ENCODE measurements at regions not wholly inside any gene's neighbourhood (a gene's known extent, or its start where the extent isn't known, plus 50 kb on each side); places are given as distances from the start of the nearest gene placed in this dataset.

- no peak for DNase-seq (ENCODE audit: low read depth in 2 of 2)
Measured at GRCh38 chrX:109928596-109929335, 74.1 kb upstream of the TMEM164 start.

GRCh38 chrX:109931677-109932076 lies 71.2 kb upstream of the TMEM164 start:
- DNase-seq (ENCODE audit: low read depth in 2 of 2): no peak

GRCh38 chrX:109934434-109934833 lies 68.5 kb upstream of the TMEM164 start:
- no peak for DNase-seq (ENCODE audit: low read depth in 2 of 2)

GRCh38 chrX:109934935-109935334 lies 68.0 kb upstream of the TMEM164 start:
- DNase-seq (ENCODE audit: low read depth in 2 of 2): no peak

- no peak for DNase-seq (ENCODE audit: low read depth in 2 of 2)
Measured at GRCh38 chrX:109936114-109936513, 66.8 kb upstream of the TMEM164 start.

GRCh38 chrX:109936598-109936997 lies 66.3 kb upstream of the TMEM164 start:
- DNase-seq (ENCODE audit: low read depth in 2 of 2): no peak

- no peak for DNase-seq (ENCODE audit: low read depth in 2 of 2)
Measured at GRCh38 chrX:109939498-109939897, 63.4 kb upstream of the TMEM164 start.

GRCh38 chrX:109940411-109940810 lies 62.5 kb upstream of the TMEM164 start:
- DNase-seq (ENCODE audit: low read depth in 2 of 2): no peak

- DNase-seq (ENCODE audit: low read depth in 2 of 2): no peak
Measured at GRCh38 chrX:109943092-109943739, 59.7 kb upstream of the TMEM164 start.

GRCh38 chrX:109943740-109944092 lies 59.2 kb upstream of the TMEM164 start:
- no peak for DNase-seq (ENCODE audit: low read depth in 2 of 2)

GRCh38 chrX:109952050-109952449 lies 50.9 kb upstream of the TMEM164 start:
- DNase-seq (ENCODE audit: low read depth in 2 of 2): no peak

GRCh38 chrX:109952985-109953905 lies 49.7 kb upstream of the TMEM164 start:
- no peak for DNase-seq (ENCODE audit: low read depth in 2 of 2)

Measured in stimulated activated CD4-positive, alpha-beta T cell treated with anti-CD3 and anti-CD28 coated beads, Interleukin-1b, Interleukin-23, amount 100 ng/mL, for 1 hour (primary cell).